Dendritic cell treated with granulocyte-macrophage colony-stimulating factor and Interleukin-4, amounts not matched to agents 40 ng/mL and 50 ng/mL, for 4 days (primary cell): ENCODE measurements at regions not wholly inside any gene's neighbourhood (a gene's known extent, or its start where the extent isn't known, plus 50 kb on each side); places are given as distances from the start of the nearest gene placed in this dataset.

Experiments
- H3K27ac Mint-ChIP-seq: one replicate; pipeline ENCODE4 v1.8.0; 2022; ENCODE audit warnings: mild to moderate bottlenecking, mixed read lengths
- H3K27me3 Mint-ChIP-seq: one replicate; pipeline ENCODE4 v1.8.0; 2022; ENCODE audit warnings: mild to moderate bottlenecking, mixed read lengths
- H3K36me3 Mint-ChIP-seq: one replicate; pipeline ENCODE4 v1.8.0; 2022; ENCODE audit warnings: low read depth, mixed read lengths
- H3K4me1 Mint-ChIP-seq: one replicate; pipeline ENCODE4 v1.8.0; 2022; ENCODE audit warnings: low read depth, mixed read lengths
- H3K4me3 Mint-ChIP-seq: one replicate; pipeline ENCODE4 v1.8.0; 2022; ENCODE audit warnings: mild to moderate bottlenecking, moderate library complexity, mixed read lengths
- H3K9me3 Mint-ChIP-seq: one replicate; pipeline ENCODE4 v1.8.0; 2022; ENCODE audit warnings: mixed read lengths
- intact Hi-C: fragments of 100-400 bp; cut with micrococcal nuclease; formaldehyde crosslinking; loops from one replicate; pipeline ENCODE4 v1.15.0; 2022

- Mint-ChIP-seq H3K36me3 (no peaks in the 10 kb centered on the region), H3K9me3 (no peaks in the 10 kb centered on the region), H3K27me3 (no peaks in the 10 kb centered on the region), H3K4me1 (peaks cover 7% of the 10 kb centered on the region), H3K4me3 (no peak overlapping the region), H3K27ac (peak overlapping the region; percentile 37)
- intact Hi-C loops = no loop called here
Measured at GRCh38 chr1:195908121-195908520, 700.1 kb downstream of the KCNT2 start.

DNA sequence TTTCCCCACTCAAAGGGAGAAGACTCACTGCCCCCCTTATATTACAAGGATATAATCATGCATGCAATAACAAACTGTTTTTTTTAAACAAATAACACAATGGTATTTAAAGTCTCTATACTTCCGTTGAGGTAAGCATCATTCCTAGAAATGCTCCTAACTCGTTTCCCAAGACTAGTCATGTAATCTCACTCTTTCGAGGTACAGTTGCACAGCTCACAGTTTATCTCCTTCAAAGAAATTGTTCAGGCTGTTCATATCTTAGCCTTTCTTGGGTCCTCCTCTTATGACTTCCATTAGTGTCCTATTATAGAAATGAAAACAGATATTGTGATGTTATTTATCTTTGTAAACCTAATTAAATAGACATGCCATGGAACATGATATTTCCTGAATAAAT lies 705.0 kb downstream of the KCNT2 start:
- H3K4me1 Mint-ChIP-seq = peaks cover 7% of the 10 kb centered on the region
- no peaks in the 10 kb centered on the region for H3K27me3 Mint-ChIP-seq
- H3K36me3 Mint-ChIP-seq = no peaks in the 10 kb centered on the region
- intact Hi-C loops = no loop called here
- H3K9me3 Mint-ChIP-seq = no peaks in the 10 kb centered on the region
- no peak overlapping the region for H3K27ac Mint-ChIP-seq
- H3K4me3 Mint-ChIP-seq = no peak overlapping the region

- H3K27me3 Mint-ChIP-seq = no peaks in the 10 kb centered on the region
Measured at GRCh38 chr1:195902779-195903178, 705.5 kb downstream of the KCNT2 start.

DNA sequence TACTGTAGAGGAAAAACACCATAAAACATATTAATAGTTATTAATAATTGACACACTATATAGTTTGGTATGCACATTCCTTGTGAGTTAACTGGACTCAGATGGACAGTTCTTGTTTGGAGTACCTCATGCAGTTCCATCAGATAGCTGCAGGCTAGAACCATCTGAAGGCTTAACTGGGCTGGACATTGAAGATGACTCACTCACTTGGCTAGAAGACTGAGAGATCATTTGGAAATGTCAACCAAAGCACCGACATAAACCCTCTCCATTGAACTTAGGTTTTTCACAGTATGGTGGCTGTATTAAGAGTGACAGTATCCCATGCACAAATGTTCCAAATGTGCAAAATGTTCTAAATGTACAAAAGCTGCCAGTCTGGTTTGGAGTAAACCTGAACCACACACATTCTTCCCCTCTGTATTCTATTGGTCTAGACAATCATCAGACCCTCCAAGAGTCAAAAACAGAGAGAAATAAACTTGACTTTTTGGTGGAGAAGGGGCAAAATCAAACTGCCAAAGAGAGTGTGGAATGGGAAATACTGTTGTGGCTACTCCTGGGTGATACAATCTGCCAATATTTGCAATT lies 708.4 kb downstream of the KCNT2 start:
- Mint-ChIP-seq H3K9me3 (no peaks in the 10 kb centered on the region), H3K27ac (no peak overlapping the region), H3K36me3 (no peaks in the 10 kb centered on the region), H3K4me3 (no peak overlapping the region), H3K27me3 (no peaks in the 10 kb centered on the region), H3K4me1 (peaks cover 10% of the 10 kb centered on the region)
- intact Hi-C loops = no loop called here

More at GRCh38 chr1:195902779-195903178, 705.5 kb downstream of the KCNT2 start:
- Mint-ChIP-seq H3K4me1 (peaks cover 10% of the 10 kb centered on the region), H3K9me3 (no peaks in the 10 kb centered on the region), H3K4me3 (no peak overlapping the region), H3K36me3 (no peaks in the 10 kb centered on the region), H3K27ac (no peak overlapping the region)
- intact Hi-C loops = no loop called here

DNA sequence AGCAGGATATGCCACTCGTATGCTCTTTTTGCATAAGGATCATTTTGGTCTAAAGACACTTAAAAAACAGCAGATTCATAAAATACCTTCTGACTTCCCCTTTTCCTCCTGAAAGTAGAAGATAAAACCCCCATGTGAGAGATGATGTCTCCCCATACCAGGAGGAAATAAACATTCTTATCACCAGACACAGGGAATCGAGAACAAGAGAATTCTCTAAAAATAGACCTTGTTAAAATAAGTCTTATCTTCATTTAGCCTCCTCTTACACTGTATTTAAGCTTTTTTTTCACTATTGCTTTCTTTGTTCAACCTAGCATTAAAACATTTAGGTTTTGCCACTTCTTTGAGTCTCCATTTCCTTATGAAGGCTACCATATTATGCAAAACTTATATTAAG lies 709.3 kb downstream of the KCNT2 start:
- Mint-ChIP-seq H3K27me3 (no peaks in the 10 kb centered on the region), H3K4me3 (no peak overlapping the region), H3K9me3 (no peaks in the 10 kb centered on the region), H3K36me3 (no peaks in the 10 kb centered on the region), H3K4me1 (peaks cover 10% of the 10 kb centered on the region), H3K27ac (no peak overlapping the region)
- intact Hi-C loops = no loop called here

DNA sequence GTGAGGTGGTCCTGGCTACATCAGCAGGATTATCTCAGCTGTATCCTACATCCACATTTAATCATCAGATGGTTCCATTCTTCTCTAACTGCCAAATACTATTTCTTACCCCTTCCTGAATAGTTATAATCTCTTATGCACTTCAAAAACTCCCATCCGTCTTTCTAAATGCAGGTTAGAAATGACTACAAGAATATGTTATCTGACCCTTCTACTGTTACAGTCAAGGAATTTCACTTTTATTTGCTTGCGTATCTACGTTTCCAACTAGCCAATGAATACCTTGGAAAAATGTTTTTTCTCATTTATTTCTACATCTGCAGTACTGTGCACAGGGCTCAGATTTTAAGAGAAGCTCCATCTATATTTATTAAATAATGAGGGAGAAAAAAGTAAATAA lies 709.9 kb downstream of the KCNT2 start:
- no peaks in the 10 kb centered on the region for H3K27me3 Mint-ChIP-seq
- no peak overlapping the region for H3K27ac Mint-ChIP-seq
- no peaks in the 10 kb centered on the region for H3K36me3 Mint-ChIP-seq
- no peak overlapping the region for H3K4me3 Mint-ChIP-seq
- peaks cover 10% of the 10 kb centered on the region for H3K4me1 Mint-ChIP-seq
- no peaks in the 10 kb centered on the region for H3K9me3 Mint-ChIP-seq
- intact Hi-C loops = no loop called here

DNA sequence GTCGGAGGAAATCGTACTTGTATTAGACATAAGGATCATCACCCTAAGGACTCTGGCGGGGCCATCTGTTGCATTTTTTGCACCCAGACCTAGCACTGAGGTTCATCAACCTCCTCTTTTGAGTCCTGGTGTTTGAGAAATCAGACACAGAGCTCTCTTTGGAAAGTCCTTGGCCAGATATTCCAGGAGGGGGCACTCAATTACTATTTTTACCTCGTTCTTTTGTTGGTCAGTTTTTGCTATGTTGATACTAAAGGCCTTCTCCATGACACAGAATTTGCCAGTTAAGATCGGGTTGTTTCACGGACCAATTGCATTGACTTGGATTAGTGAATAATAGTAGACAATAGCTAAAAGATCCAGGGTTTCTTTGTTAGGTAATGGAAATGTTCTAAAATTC lies 711.2 kb downstream of the KCNT2 start:
- Mint-ChIP-seq H3K4me1 (peaks cover 10% of the 10 kb centered on the region), H3K9me3 (no peaks in the 10 kb centered on the region), H3K4me3 (no peak overlapping the region), H3K27me3 (no peaks in the 10 kb centered on the region), H3K27ac (no peak overlapping the region), H3K36me3 (no peaks in the 10 kb centered on the region)
- intact Hi-C loops = no loop called here

DNA sequence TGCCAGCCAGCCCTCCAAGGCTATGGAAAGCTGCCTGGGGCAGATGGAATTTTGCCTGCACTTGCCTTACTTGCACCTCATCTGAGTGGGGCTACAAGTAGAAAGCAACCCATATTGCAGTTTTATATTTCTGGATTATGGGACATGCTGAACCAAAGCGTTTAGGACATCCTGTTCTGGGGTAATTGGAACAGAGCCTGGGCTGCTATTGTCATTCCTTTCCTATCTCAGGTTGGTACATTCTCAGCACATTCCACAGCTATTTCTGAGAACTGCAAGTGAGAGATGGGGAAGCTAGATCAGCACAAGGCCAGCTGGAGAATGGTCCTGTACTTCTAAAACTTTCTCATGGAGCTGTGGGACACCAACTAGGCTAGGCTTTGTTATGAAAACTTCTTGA lies 713.8 kb downstream of the KCNT2 start:
- no peaks in the 10 kb centered on the region for H3K36me3 Mint-ChIP-seq

DNA sequence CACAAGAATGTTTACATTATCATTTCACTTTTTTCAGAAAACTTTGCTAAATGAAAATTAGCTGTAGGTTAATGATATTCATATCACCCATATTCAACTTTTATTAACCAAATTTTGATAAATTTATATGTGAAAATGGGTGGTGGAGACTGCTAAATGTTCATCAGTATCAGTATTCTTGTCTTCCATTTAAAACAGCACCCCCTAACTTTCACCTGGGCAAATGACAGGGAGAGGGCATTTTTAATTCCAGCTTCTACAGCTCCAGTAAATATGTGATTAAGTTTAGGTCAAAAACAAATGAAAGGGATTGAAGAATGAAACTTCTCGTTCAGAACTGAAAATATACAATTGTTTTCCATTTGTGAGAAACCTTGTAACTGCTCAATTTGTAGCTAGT lies 722.2 kb downstream of the KCNT2 start:
- Mint-ChIP-seq H3K4me3 (no peak overlapping the region), H3K4me1 (no peaks in the 10 kb centered on the region), H3K27ac (no peak overlapping the region), H3K36me3 (no peaks in the 10 kb centered on the region), H3K9me3 (no peaks in the 10 kb centered on the region), H3K27me3 (no peaks in the 10 kb centered on the region)
- intact Hi-C loops = no loop called here

More for the DNA sequence above, 713.8 kb downstream of the KCNT2 start:
- peaks cover 10% of the 10 kb centered on the region for H3K4me1 Mint-ChIP-seq
- H3K4me3 Mint-ChIP-seq = no peak overlapping the region
- H3K9me3 Mint-ChIP-seq = no peaks in the 10 kb centered on the region
- H3K27ac Mint-ChIP-seq = no peak overlapping the region
- intact Hi-C loops = no loop called here
- H3K27me3 Mint-ChIP-seq = no peaks in the 10 kb centered on the region

DNA sequence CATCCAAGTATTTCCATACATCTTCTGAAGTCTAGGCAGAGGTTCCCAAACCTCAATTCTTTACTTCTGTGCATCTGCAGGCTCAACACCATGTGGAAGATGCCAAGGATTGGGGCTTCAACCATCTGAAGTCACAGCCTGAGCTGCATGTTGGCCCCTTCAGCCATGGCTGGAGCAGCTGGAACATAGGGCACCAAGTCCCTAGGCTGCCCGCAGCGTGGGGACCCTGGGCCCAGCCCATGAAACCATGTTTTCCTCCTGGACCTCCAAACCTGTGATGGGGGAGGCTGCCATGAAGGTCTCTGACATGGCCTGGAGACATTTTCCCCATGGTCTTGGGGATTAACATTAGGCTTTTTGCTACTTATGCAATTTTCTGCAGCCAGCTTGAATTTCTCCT lies 729.8 kb downstream of the KCNT2 start:
- Mint-ChIP-seq H3K4me1 (no peaks in the 10 kb centered on the region), H3K36me3 (no peaks in the 10 kb centered on the region), H3K27ac (no peak overlapping the region), H3K27me3 (no peaks in the 10 kb centered on the region), H3K4me3 (no peak overlapping the region), H3K9me3 (peaks cover 6% of the 10 kb centered on the region)
- intact Hi-C loops = no loop called here

GRCh38 chr1:195876792-195877191 lies 731.4 kb downstream of the KCNT2 start:
- H3K9me3 Mint-ChIP-seq = peaks cover 6% of the 10 kb centered on the region
- H3K27ac Mint-ChIP-seq = no peak overlapping the region
- intact Hi-C loops = no loop called here
- H3K27me3 Mint-ChIP-seq = no peaks in the 10 kb centered on the region
- no peaks in the 10 kb centered on the region for H3K36me3 Mint-ChIP-seq
- H3K4me3 Mint-ChIP-seq = no peak overlapping the region
- no peaks in the 10 kb centered on the region for H3K4me1 Mint-ChIP-seq

DNA sequence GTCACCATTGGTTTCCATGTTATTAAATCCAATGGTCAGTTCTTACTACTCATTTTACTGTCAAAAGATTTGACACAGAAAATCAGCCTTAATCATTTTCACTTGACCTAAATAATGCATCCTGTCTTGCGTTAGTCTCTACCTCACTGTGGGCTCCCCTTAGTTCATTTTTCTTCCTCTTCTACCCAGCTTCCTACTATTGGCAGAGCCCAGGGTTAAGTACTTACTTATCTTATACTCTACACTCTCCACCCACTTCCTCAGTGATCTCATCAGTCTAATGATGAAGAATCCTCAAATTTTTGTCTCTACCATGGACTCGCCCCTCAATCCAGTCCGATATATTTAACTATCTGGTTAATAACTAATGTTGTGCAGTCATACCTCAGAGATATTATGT lies 735.9 kb downstream of the KCNT2 start:
- no peaks in the 10 kb centered on the region for H3K27me3 Mint-ChIP-seq
- no peaks in the 10 kb centered on the region for H3K4me1 Mint-ChIP-seq
- H3K27ac Mint-ChIP-seq = no peak overlapping the region
- H3K36me3 Mint-ChIP-seq = no peaks in the 10 kb centered on the region
- H3K9me3 Mint-ChIP-seq = peaks cover 15% of the 10 kb centered on the region
- H3K4me3 Mint-ChIP-seq = no peak overlapping the region
- intact Hi-C loops = no loop called here

DNA sequence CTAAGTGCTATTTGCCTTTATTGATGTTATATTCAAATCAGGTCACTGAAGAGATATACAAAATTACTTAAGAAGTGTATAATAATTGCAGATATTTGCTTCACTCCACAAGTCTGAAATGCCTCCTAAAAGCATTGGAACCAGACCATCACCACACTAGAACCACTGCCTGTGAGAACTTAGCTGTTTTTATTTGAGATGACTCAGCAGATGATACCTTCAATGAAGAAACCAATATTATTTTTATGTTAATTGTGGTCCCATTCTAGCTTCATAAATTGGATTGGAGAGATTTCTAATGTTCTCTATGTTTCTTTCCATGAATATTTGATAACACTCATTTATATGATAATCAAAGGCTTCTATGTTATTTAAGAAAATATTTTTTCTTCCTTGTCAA lies 740.6 kb downstream of the KCNT2 start:
- H3K9me3 Mint-ChIP-seq = peaks cover 9% of the 10 kb centered on the region
- no peaks in the 10 kb centered on the region for H3K4me1 Mint-ChIP-seq
- no peak overlapping the region for H3K4me3 Mint-ChIP-seq
- intact Hi-C loops = no loop called here
- no peaks in the 10 kb centered on the region for H3K27me3 Mint-ChIP-seq
- no peak overlapping the region for H3K27ac Mint-ChIP-seq
- no peaks in the 10 kb centered on the region for H3K36me3 Mint-ChIP-seq

DNA sequence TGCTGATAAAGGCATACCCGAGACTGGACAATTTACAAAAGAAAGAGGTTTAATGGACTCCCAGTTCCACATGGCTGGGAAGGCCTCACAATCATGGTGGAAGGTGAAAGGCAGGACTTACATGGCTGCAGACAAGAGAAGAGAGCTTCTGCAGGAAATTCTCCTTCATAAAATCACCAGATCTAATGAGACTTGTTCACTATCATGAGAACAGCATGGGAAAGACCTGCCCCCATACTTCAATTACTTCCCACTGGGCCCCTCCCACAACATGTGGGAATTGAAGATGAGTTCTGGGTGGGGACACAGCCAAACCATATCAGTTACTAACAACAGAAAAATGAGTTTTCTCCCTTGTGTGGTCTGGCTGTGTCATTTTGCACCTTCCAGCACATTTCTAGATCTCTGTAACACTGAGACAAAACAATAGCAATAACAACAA lies 741.4 kb downstream of the KCNT2 start:
- no peak overlapping the region for H3K27ac Mint-ChIP-seq
- intact Hi-C loops = no loop called here
- no peak overlapping the region for H3K4me3 Mint-ChIP-seq
- peaks cover 9% of the 10 kb centered on the region for H3K9me3 Mint-ChIP-seq
- H3K4me1 Mint-ChIP-seq = no peaks in the 10 kb centered on the region
- no peaks in the 10 kb centered on the region for H3K36me3 Mint-ChIP-seq
- no peaks in the 10 kb centered on the region for H3K27me3 Mint-ChIP-seq

- Mint-ChIP-seq H3K36me3 (no peaks in the 10 kb centered on the region), H3K9me3 (peaks cover 8% of the 10 kb centered on the region), H3K27ac (no peak overlapping the region), H3K27me3 (no peaks in the 10 kb centered on the region), H3K4me3 (no peak overlapping the region), H3K4me1 (no peaks in the 10 kb centered on the region)
- intact Hi-C loops = no loop called here
Measured at GRCh38 chr1:195866091-195866780, 742.0 kb downstream of the KCNT2 start.
